ENCODE measurements at regions not wholly inside any gene's neighbourhood (a gene's known extent, or its start where the extent isn't known, plus 50 kb on each side); places are given as distances from the start of the nearest gene placed in this dataset.

DNA sequence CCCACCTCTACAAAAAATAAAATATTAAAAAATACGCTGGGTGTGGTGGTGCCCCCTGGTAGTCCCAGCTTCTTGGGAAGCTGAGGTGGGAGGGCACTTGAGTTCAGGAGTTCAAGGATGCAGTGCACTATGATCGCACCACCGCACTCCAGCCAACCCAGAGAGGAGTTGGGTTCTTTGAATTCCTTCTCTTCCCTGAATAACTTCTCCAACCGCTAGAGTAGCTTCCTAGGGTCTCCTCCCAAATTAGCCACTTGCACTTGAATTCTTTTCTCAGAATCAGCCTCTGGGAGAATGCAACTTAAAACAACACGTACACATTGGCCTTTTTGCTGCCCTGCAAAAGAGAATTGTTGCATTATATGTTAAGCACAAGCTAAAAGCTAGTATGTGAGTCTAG, 272.5 kb downstream of the ABHD5 start:
- TF ChIP-seq, protein P1, sequence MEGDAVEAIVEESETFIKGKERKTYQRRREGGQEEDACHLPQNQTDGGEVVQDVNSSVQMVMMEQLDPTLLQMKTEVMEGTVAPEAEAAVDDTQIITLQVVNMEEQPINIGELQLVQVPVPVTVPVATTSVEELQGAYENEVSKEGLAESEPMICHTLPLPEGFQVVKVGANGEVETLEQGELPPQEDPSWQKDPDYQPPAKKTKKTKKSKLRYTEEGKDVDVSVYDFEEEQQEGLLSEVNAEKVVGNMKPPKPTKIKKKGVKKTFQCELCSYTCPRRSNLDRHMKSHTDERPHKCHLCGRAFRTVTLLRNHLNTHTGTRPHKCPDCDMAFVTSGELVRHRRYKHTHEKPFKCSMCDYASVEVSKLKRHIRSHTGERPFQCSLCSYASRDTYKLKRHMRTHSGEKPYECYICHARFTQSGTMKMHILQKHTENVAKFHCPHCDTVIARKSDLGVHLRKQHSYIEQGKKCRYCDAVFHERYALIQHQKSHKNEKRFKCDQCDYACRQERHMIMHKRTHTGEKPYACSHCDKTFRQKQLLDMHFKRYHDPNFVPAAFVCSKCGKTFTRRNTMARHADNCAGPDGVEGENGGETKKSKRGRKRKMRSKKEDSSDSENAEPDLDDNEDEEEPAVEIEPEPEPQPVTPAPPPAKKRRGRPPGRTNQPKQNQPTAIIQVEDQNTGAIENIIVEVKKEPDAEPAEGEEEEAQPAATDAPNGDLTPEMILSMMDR (conservative IDR thresholded peaks at IDR 0.05; ENCODE audit: control insufficient read depth, insufficient read depth, low read depth, low read length): no peak
- DNase-seq (ENCODE audit: low read depth): no peak

DNA sequence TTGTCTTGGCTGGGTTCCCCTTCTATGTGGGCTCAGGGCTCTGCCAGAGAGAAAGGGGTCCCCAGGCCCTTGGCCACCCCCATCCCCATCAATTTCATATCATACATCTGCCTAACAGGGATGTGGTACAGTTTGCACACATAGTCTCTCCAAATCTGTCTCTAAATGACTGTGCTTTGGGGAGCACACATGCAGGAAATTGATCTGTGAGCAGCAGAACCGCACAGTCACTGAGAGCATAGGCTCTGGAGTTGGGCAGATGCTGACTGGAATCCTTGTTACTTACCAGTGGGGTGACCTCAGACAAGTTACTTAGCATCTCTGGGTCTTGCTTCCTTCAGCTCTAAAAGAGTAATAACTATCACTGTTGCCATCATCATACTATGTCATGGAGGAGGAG, 273.9 kb downstream of the ABHD5 start:
- no peak for DNase-seq (ENCODE audit: low read depth)
- no peak overlapping the region for H3K4me3 ChIP-seq (ENCODE audit: control insufficient read depth, low read depth, low read length)
- TF ChIP-seq, protein P1 (conservative IDR thresholded peaks at IDR 0.05; ENCODE audit: control insufficient read depth, insufficient read depth, low read depth, low read length): no peak

More for the DNA sequence above, 272.5 kb downstream of the ABHD5 start:
- no peak overlapping the region for H3K4me3 ChIP-seq (ENCODE audit: control insufficient read depth, low read depth, low read length)

DNA sequence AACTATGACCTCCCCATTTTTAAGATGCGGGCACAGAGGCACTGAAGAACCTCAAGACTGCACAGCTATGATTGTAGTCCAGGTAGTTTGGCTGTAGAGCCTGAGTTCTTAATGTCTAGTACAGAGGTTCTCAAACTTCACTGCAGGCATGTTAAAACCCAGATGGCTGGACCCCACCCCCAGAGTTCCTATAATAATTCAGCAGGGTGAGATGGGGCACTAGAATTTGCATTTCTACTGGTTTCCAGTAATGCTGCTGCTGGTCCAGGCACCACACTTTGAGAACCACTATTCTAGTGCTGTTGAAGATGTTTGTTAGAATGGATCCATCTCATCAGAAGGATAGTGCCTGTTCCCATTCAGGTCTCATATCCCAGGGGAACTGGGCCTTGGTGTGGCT, 274.9 kb downstream of the ABHD5 start:
- H3K4me3 ChIP-seq (ENCODE audit: control insufficient read depth, low read depth, low read length): no peak overlapping the region
- no peak for DNase-seq (ENCODE audit: low read depth)
- TF ChIP-seq, protein P1 (conservative IDR thresholded peaks at IDR 0.05; ENCODE audit: control insufficient read depth, insufficient read depth, low read depth, low read length): no peak

DNA sequence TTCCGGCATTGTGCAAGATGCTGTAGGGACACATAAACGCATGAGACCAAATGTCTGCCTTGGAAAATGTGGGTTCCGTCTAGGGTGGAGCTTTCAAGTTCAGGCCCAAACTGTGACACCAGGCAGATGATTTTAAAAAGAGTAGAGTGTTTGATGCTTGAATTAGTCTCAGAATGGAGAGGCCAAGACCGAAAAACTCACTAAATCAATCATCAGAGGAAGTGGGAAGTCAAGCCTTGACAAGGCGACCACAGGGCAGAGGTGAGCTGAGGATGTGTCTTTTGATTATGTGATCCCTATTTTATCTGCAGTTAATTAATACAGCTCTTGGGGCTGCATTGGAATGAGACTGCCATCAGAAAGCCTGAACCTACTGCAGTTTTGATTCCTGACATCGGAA, 275.4 kb downstream of the ABHD5 start:
- TF ChIP-seq, protein P1 (conservative IDR thresholded peaks at IDR 0.05; ENCODE audit: control insufficient read depth, insufficient read depth, low read depth, low read length): no peak
- DNase-seq (ENCODE audit: low read depth): no peak
- H3K4me3 ChIP-seq (ENCODE audit: control insufficient read depth, low read depth, low read length): no peak overlapping the region

DNA sequence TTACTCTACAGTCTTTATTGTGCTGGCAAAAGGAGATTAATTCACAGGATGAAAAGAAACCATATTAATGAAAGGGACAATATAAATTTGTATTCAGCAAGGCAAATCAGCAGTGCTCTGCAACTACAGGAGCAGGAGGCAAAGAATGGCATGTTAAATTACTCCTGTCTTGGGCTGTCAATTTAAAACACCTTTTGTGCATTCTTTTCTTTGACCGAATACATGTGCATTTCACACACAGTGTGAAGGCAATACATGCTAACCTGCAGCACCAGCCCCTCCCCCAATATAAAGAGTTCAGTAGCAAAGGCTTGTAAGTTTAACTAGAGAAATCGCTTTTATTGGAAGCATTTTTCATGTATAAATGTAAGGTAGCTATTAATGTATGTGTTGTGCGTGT, 275.2 kb upstream of the TOPAZ1 start:
- DNase-seq (ENCODE audit: low read depth): no peak
- TF ChIP-seq, protein P1 (conservative IDR thresholded peaks at IDR 0.05; ENCODE audit: control insufficient read depth, insufficient read depth, low read depth, low read length): no peak
- no peak overlapping the region for H3K4me3 ChIP-seq (ENCODE audit: control insufficient read depth, low read depth, low read length)

DNA sequence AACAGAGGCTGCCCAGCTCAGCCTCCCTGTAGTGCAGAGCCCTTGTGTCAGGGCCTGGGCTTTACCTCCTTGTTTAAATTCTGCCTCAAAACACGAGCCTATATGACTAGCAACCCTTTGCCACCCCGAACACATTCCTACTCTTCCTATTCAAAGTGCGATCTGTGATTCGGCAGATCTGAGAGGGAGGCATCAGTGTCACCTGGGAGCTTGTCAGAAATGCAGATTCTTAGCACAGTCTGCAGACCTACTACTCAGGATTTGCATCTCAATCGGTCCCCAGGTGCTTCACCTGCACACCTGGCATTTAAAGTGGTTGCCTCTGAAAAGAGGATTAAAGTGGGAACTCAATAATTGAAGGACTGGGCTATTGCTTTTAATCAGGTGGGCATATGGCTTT, 273.2 kb upstream of the TOPAZ1 start:
- no peak overlapping the region for H3K4me3 ChIP-seq (ENCODE audit: control insufficient read depth, low read depth, low read length)
- TF ChIP-seq, protein P1 (conservative IDR thresholded peaks at IDR 0.05; ENCODE audit: control insufficient read depth, insufficient read depth, low read depth, low read length): no peak
- no peak for DNase-seq (ENCODE audit: low read depth)

DNA sequence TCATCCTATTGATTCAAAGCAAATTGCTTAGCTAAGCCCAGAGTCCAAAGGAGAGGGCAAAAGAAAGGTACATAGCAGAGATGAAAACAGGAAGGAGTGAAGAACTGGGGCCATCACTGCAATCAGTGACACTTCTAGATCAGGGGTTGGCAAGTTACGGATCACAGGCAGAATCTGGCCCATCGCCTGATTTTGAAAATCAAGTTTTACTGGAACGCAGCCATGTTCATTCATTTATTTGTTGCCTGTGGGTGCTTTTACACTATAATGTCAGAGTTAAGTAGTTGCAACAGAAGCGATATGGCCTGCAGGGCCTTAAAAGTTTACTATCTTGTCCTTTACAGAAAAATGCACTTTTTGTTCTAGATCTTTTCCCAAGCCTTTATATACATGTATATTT, 271.7 kb upstream of the TOPAZ1 start:
- H3K4me3 ChIP-seq (ENCODE audit: control insufficient read depth, low read depth, low read length): no peak overlapping the region
- no peak for DNase-seq (ENCODE audit: low read depth)
- TF ChIP-seq, protein P1 (conservative IDR thresholded peaks at IDR 0.05; ENCODE audit: control insufficient read depth, insufficient read depth, low read depth, low read length): no peak
